ENCODE measurements at regions not wholly inside any gene's neighbourhood (a gene's known extent, or its start where the extent isn't known, plus 50 kb on each side); places are given as distances from the start of the nearest gene placed in this dataset.
"Not testable (repeated sequence)": the region's sequence is repeated elsewhere in the genome, so short reads cannot be mapped to it uniquely, and the experiment has no call there.

- no peak for ATAC-seq (replicated peaks in 6 of 8)
- Histone ChIP-seq H3K4me1 (replicated peaks in 1 of 2) (no peaks in the 10 kb centered on the region), H3K4me3 (no peak overlapping the region), H3K27ac (no peak overlapping the region)
- in situ Hi-C loops (cut with MboI; ENCODE audit: low pct_unique_long_range_greater_than_20kb in 2 of 9, low sequenced_read_pairs in 9 of 9, unreplicated experiment in 9 of 9) = no loop called here
- 50 to 100% (median 89%) methylated on average over 1 to 4 of the region's 19 CpGs; no CpG with 5 or more reads in 6 of the 10 experiments for WGBS, 10 experiments
Observed at GRCh38 chr2:88925770-88926462, 234.4 kb downstream of the RPIA start.

GRCh38 chr2:88927128-88927527 is 235.7 kb downstream of the RPIA start:
- ATAC-seq (replicated peaks in 6 of 8) = no peak
- H3K27ac ChIP-seq = no peak overlapping the region
- H3K4me1 ChIP-seq (replicated peaks in 1 of 2) = no peaks in the 10 kb centered on the region
- H3K4me3 ChIP-seq = no peak overlapping the region
- in situ Hi-C loops (cut with MboI; ENCODE audit: low pct_unique_long_range_greater_than_20kb in 2 of 9, low sequenced_read_pairs in 9 of 9, unreplicated experiment in 9 of 9) = no loop called here
- WGBS, 10 experiments = 0 to 80% (median 64%) methylated on average over 1 of the region's 1 CpG; no CpG with 5 or more reads in 3 of the 10 experiments

DNA sequence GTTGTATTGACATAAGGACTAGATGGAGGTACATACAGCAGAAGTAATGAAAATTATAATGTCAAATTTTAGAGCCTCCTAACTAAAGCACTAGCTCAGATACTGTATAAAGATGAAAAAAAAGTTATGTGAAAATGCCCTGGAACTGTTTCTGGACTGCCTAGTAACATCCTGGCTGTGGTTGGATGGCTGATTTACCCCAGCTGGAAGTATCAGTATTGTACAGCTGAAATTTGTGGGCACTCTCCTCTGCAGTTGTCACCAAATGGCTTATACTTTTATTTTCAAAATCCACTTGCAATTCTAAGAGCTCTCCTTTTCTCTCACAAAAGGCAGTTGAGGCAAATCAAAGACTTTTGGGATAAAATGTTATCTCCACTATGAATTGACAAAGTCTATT is 239.2 kb downstream of the RPIA start:
- in situ Hi-C loops (cut with MboI; ENCODE audit: low pct_unique_long_range_greater_than_20kb in 2 of 9, low sequenced_read_pairs in 9 of 9, unreplicated experiment in 9 of 9) = no loop called here
- Histone ChIP-seq H3K27ac (no peak overlapping the region), H3K4me1 (replicated peaks in 1 of 2) (no peaks in the 10 kb centered on the region), H3K4me3 (no peak overlapping the region)
- ATAC-seq (replicated peaks in 6 of 8) = no peak

- Histone ChIP-seq H3K27ac (no peak overlapping the region), H3K4me1 (replicated peaks in 1 of 2) (no peaks in the 10 kb centered on the region), H3K4me3 (no peak overlapping the region)
- 17 to 73% (median 59%) methylated on average over 1 to 3 of the region's 3 CpGs; no CpG with 5 or more reads in 3 of the 10 experiments for WGBS, 10 experiments
- ATAC-seq (replicated peaks in 6 of 8) = peak in 1 of 8 experiments; percentile 31
- in situ Hi-C loops (cut with MboI; ENCODE audit: low pct_unique_long_range_greater_than_20kb in 2 of 9, low sequenced_read_pairs in 9 of 9, unreplicated experiment in 9 of 9) = no loop called here
Observed at GRCh38 chr2:88932686-88933085, 241.2 kb downstream of the RPIA start.

- Histone ChIP-seq H3K4me3 (no peak overlapping the region), H3K27ac (no peak overlapping the region), H3K4me1 (replicated peaks in 1 of 2) (no peaks in the 10 kb centered on the region)
- ATAC-seq (replicated peaks in 6 of 8) = peak in 2 of 8 experiments; percentile 59 to 61
- 7 to 80% (median 62%) methylated on average over 1 to 4 of the region's 4 CpGs; no CpG with 5 or more reads in 5 of the 10 experiments for WGBS, 10 experiments
- in situ Hi-C loops (cut with MboI; ENCODE audit: low pct_unique_long_range_greater_than_20kb in 2 of 9, low sequenced_read_pairs in 9 of 9, unreplicated experiment in 9 of 9) = no loop called here
Observed at GRCh38 chr2:88933091-88933490, 241.6 kb downstream of the RPIA start.

- Histone ChIP-seq H3K27ac (no peak overlapping the region), H3K4me1 (replicated peaks in 1 of 2) (no peaks in the 10 kb centered on the region), H3K4me3 (no peak overlapping the region)
- peak in 3 of 8 experiments; percentile 61 to 89 (median 74) for ATAC-seq (replicated peaks in 6 of 8)
- WGBS, 10 experiments = 0 to 43% (median 33%) methylated on average over 1 of the region's 1 CpG; no CpG with 5 or more reads in 3 of the 10 experiments
- in situ Hi-C loops (cut with MboI; ENCODE audit: low pct_unique_long_range_greater_than_20kb in 2 of 9, low sequenced_read_pairs in 9 of 9, unreplicated experiment in 9 of 9) = no loop called here
Observed at GRCh38 chr2:88933980-88934379, 242.5 kb downstream of the RPIA start.

- peak in 1 of 8 experiments; percentile 14 for ATAC-seq (replicated peaks in 6 of 8)
- H3K4me1 ChIP-seq (replicated peaks in 1 of 2); in situ Hi-C loops (cut with MboI; ENCODE audit: low pct_unique_long_range_greater_than_20kb in 2 of 9, low sequenced_read_pairs in 9 of 9, unreplicated experiment in 9 of 9); H3K27ac ChIP-seq; H3K4me3 ChIP-seq: not testable (repeated sequence)
- 0 to 31% (median 6%) methylated on average over 1 to 2 of the region's 2 CpGs; no CpG with 5 or more reads in 6 of the 10 experiments for WGBS, 10 experiments
Observed at GRCh38 chr2:88941178-88941577, 249.7 kb downstream of the RPIA start.

DNA sequence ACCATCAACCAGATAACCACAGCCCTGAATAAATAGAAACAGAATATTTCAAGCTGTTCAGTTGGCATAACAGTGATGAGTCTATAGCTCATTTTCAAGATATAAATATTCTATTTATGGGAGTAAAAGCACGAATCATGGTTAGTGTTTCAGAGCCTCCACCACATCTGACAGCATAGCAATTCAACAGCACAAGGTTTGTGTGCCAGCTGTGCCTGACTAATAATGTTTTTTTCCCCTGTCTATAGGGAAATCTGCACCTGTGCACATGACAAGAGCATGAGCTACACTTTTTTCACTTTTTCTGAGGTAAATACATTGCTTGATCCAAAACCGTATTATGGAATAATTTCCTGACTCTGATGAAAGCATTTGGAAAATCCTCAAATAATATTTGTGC is 251.3 kb downstream of the RPIA start:
- 0 to 90% (median 49%) methylated on average over 1 to 2 of the region's 2 CpGs for WGBS, 10 experiments
- Histone ChIP-seq H3K27ac (no peak overlapping the region), H3K4me3 (no peak overlapping the region), H3K4me1 (replicated peaks in 1 of 2) (no peaks in the 10 kb centered on the region)
- no peak for ATAC-seq (replicated peaks in 6 of 8)
- in situ Hi-C loops (cut with MboI; ENCODE audit: low pct_unique_long_range_greater_than_20kb in 2 of 9, low sequenced_read_pairs in 9 of 9, unreplicated experiment in 9 of 9) = no loop called here

DNA sequence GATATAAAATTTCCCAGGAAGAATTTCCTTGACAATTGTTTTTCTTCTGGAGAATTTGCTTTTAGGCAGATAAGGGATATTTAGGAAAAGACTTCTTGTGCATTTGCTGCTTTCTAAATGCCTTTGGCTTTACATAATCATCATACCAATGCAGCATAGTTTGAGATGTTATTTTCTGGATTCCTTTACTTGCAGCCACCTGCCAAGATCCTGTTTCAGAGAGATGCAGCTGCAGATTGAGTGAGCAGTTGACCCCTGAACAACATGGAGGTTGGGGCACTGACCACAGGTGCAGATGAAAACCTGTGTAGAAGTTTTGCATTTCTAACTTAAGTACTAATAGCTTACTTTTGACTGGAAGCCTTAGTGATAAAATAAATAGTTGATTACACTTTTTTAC is 257.9 kb downstream of the RPIA start:
- Histone ChIP-seq H3K27ac (no peak overlapping the region), H3K4me1 (replicated peaks in 1 of 2) (no peaks in the 10 kb centered on the region), H3K4me3 (no peak overlapping the region)
- ATAC-seq (replicated peaks in 6 of 8) = no peak
- in situ Hi-C loops (cut with MboI; ENCODE audit: low pct_unique_long_range_greater_than_20kb in 2 of 9, low sequenced_read_pairs in 9 of 9, unreplicated experiment in 9 of 9) = no loop called here

DNA sequence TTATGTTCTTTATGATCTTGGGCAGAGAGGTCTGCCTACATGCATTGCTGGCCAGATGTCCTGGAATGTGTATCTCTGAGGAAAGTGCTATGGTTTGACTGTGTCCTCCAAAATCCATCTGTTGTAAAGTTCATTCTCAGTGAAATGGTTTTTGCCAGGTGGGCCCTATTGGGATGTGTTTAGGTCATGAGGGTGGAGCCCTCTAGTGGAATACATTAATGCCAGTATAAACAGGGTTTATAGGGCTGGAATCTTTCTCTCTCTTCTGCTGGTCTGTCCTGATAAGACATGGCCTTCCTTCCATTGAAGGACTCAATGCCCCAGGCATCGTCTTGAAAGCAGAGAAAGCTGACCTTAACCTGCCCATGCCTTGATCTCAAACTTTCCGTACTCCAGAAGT is 258.5 kb downstream of the RPIA start:
- 20 to 83% (median 62%) methylated on average over 1 to 2 of the region's 2 CpGs; no CpG with 5 or more reads in 4 of the 10 experiments for WGBS, 10 experiments
- ATAC-seq (replicated peaks in 6 of 8) = peak in 1 of 8 experiments; percentile 39
- in situ Hi-C loops (cut with MboI; ENCODE audit: low pct_unique_long_range_greater_than_20kb in 2 of 9, low sequenced_read_pairs in 9 of 9, unreplicated experiment in 9 of 9) = no loop called here

DNA sequence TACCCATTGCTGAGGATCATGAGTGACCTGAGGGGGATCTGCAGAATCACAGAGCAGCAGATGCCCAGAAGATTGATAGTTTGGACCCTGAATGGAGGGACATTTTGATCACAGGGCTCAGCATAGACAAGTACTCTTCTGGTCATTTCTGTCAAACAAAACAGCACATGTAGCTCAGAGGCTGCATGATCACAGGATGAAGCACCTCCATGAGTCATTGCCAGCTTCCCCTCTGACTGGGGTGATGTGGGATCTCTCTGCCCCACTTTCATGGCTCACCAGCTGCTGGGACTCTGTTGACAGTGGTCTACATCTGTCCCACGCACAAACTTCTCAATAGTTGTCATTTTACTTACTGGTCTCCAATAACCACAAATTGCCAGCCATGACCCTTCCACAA is 264.1 kb downstream of the RPIA start:
- no peak overlapping the region for H3K27ac ChIP-seq
- no peaks in the 10 kb centered on the region for H3K4me1 ChIP-seq (replicated peaks in 1 of 2)
- WGBS, 10 experiments = 44 to 100% (median 80%) methylated on average over 1 of the region's 1 CpG; no CpG with 5 or more reads in 5 of the 10 experiments
- ATAC-seq (replicated peaks in 6 of 8) = no peak
- in situ Hi-C loops (cut with MboI; ENCODE audit: low pct_unique_long_range_greater_than_20kb in 2 of 9, low sequenced_read_pairs in 9 of 9, unreplicated experiment in 9 of 9) = no loop called here
- H3K4me3 ChIP-seq = no peak overlapping the region

More for the DNA sequence above, 258.5 kb downstream of the RPIA start:
- no peak overlapping the region for H3K4me3 ChIP-seq
- H3K4me1 ChIP-seq (replicated peaks in 1 of 2) = no peaks in the 10 kb centered on the region
- no peak overlapping the region for H3K27ac ChIP-seq

DNA sequence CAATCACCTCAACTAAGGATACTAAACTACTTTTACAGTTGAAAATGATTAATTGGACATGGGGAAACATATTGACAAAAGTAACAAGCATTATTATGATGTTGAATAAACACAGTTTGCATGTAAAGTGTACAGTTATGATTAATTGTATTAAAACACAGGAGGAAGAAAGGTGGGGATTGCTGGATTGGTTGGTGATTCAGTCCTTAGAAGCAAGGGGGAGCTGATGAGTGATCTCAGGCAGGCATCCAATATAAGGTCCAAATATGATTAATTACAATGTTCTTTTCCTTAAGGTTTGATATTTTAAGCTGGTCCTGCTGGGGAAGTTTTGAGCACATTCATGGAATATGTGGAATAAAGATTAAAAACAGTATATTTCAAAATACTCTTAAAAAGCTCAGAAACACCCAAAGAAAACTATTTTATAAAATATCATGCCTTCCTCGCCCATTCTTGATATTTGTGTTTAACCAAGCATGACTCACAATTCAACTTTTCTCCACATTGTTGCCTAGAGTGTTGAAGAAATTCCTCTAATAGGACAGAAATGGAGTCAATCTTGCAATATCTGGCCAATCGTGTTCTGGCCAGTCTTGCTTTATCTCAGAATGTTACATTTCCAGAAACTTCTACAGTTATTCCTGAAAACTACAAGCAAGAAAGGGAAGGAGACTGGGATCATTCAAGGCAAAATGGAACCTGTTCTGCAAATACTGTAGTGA is 268.2 kb downstream of the RPIA start:
- in situ Hi-C loops (cut with MboI; ENCODE audit: low pct_unique_long_range_greater_than_20kb in 2 of 9, low sequenced_read_pairs in 9 of 9, unreplicated experiment in 9 of 9) = no loop called here
- Histone ChIP-seq H3K4me3 (no peak overlapping the region), H3K27ac (no peak overlapping the region), H3K4me1 (replicated peaks in 1 of 2) (no peaks in the 10 kb centered on the region)
- WGBS, 10 experiments = 19 to 96% (median 73%) methylated on average over 1 to 2 of the region's 2 CpGs; no CpG with 5 or more reads in 1 of the 10 experiments
- peak in 1 of 8 experiments; percentile 18 for ATAC-seq (replicated peaks in 6 of 8)

- ATAC-seq (replicated peaks in 6 of 8); H3K27ac ChIP-seq; in situ Hi-C loops (cut with MboI; ENCODE audit: low pct_unique_long_range_greater_than_20kb in 2 of 9, low sequenced_read_pairs in 9 of 9, unreplicated experiment in 9 of 9); H3K4me3 ChIP-seq; H3K4me1 ChIP-seq (replicated peaks in 1 of 2): not testable (repeated sequence)
- 0 to 71% (median 33%) methylated on average over 1 to 2 of the region's 3 CpGs; no CpG with 5 or more reads in 4 of the 10 experiments for WGBS, 10 experiments
Observed at GRCh38 chr2:88961323-88961722, 269.9 kb downstream of the RPIA start.

Data from motor neuron (in vitro differentiated cells).